ENCODE measurements at regions not wholly inside any gene's neighbourhood (a gene's known extent, or its start where the extent isn't known, plus 50 kb on each side); places are given as distances from the start of the nearest gene placed in this dataset.

DNA sequence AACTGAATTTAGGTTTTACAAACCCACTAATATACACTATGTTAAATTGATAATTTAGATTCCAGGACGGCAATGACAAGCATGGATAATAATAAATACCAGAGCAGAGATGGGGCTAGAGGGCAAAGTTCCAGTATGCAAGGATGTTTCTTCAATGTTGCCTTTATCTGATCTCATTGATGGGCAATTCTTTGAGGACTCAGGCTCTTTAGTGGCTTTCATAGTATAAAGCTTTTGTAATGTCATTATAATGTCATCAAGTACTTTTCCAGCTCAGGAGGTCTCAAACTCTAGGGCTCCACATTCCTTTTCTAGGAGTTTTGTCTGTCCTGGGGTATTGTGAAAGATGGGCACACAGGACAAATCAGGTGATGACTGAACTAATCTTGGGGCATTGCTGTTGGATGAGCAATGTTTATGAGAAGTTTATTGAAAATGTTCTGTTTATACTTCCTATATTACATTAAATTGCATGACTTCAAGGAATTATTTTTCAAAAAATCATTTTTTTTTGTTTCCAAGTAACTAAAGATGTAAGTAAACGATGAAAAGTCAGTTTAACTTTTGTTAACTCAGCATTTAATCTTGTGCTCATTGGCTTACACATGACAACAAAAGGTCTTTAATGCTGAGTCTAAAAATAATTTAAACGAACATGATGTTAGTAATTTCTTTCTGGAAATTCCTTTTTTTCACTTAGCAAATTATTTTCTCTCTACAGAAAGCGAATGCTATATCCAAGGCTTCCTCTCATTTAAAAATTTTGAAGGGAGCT lies 116.4 kb downstream of the OXSM start:
- TF ChIP-seq CTCF (conservative IDR thresholded peaks at IDR 0.05 in 1 of 2, IDR thresholded peaks at IDR 0.05 in 1 of 2; ENCODE audit: low read depth in 1 of 2, low read length in 2 of 2) (no peak), EZH2 (IDR thresholded peaks at IDR 0.05; ENCODE audit: low read length, missing control alignments) (no peak)
